CD4-positive, CD25-positive, alpha-beta regulatory T cell (primary cell): ENCODE measurements at regions not wholly inside any gene's neighbourhood (a gene's known extent, or its start where the extent isn't known, plus 50 kb on each side); places are given as distances from the start of the nearest gene placed in this dataset.
A peak's percentile ranks its signal among the peaks of the same experiment; 100 is the strongest.

Experiments
- ATAC-seq, 2 donors: fragments of 150-1000 bp; cut with Tn5 transposase; one replicate each; pipeline ENCODE4 v1.10.0; 2021; ENCODE audit warnings: low read depth in 2 of 2, moderate number of reproducible peaks in 2 of 2, moderate library complexity in 1 of 2
- DNase-seq, 3 donors: peaks; one replicate each; pipeline versions ENCODE4 v3.0.0 to v3.0.0-alpha.2; 2012 to 2022; ENCODE audit warnings: mixed read lengths in 1 of 3
- H3K27ac ChIP-seq: one replicate; pipeline ENCODE4 v1.7.0; 2013; ENCODE audit warnings: mild to moderate bottlenecking, low read length; ENCODE audit not compliant: insufficient read depth, poor library complexity, severe bottlenecking
- H3K27me3 ChIP-seq: one replicate; pipeline ENCODE4 v1.7.0; 2013; ENCODE audit warnings: low read length; ENCODE audit not compliant: control insufficient read depth, insufficient read depth
- H3K36me3 ChIP-seq: one replicate; pipeline ENCODE4 v1.7.0; 2013; ENCODE audit warnings: mild to moderate bottlenecking, low read length, moderate library complexity; ENCODE audit not compliant: control insufficient read depth, insufficient read depth
- H3K4me1 ChIP-seq: 2 replicates; pipeline ENCODE4 v1.7.0; 2013; ENCODE audit warnings: mild to moderate bottlenecking, low read length; ENCODE audit not compliant: insufficient read depth, control insufficient read depth, poor library complexity, severe bottlenecking
- H3K4me3 ChIP-seq: one replicate; pipeline ENCODE4 v1.7.0; 2013; ENCODE audit warnings: low read depth, mild to moderate bottlenecking, low read length, moderate library complexity
- H3K9me3 ChIP-seq, 2 experiments: 1 replicate in 1 of 2; 2 replicates in 1 of 2; pipeline ENCODE4 v1.7.0; 2013; ENCODE audit warnings: low read length in 2 of 2, mild to moderate bottlenecking in 1 of 2, moderate library complexity in 1 of 2; ENCODE audit not compliant: control insufficient read depth in 2 of 2
- H3K27ac Mint-ChIP-seq, 3 donors: one replicate each; pipeline ENCODE4 v1.8.0; 2020 to 2022; ENCODE audit warnings: mild to moderate bottlenecking in 3 of 3, mixed read lengths in 3 of 3, moderate library complexity in 2 of 3
- H3K27me3 Mint-ChIP-seq: one replicate; pipeline ENCODE4 v1.8.0; 2022; ENCODE audit warnings: mild to moderate bottlenecking, mixed read lengths
- H3K36me3 Mint-ChIP-seq: one replicate; pipeline ENCODE4 v1.8.0; 2020; ENCODE audit warnings: mixed read lengths
- H3K4me1 Mint-ChIP-seq, 4 donors: one replicate each; pipeline ENCODE4 v1.8.0; 2020 to 2022; ENCODE audit warnings: mixed read lengths in 4 of 4, mild to moderate bottlenecking in 1 of 4
- H3K4me3 Mint-ChIP-seq, 4 donors: one replicate each; pipeline ENCODE4 v1.8.0; 2020 to 2022; ENCODE audit warnings: mild to moderate bottlenecking in 4 of 4, mixed read lengths in 4 of 4, moderate library complexity in 3 of 4
- H3K9me3 Mint-ChIP-seq, 7 donors: one replicate each; pipeline ENCODE4 v1.8.0; 2020 to 2022; ENCODE audit warnings: mixed read lengths in 7 of 7, mild to moderate bottlenecking in 3 of 7, moderate library complexity in 2 of 7

- H3K36me3 ChIP-seq = no peaks in the 10 kb centered on the region
- ATAC-seq (no peak), DNase-seq (no peak)
- no peak overlapping the region for H3K27ac Mint-ChIP-seq
- no peak overlapping the region for H3K4me3 Mint-ChIP-seq
- H3K4me1 Mint-ChIP-seq = no peaks in the 10 kb centered on the region
- no peaks in the 10 kb centered on the region for H3K4me1 ChIP-seq
- H3K9me3 ChIP-seq = peaks cover 0 to 5% of the 10 kb centered on the region in 2 experiments
- H3K4me3 ChIP-seq = no peak overlapping the region
- no peaks in the 10 kb centered on the region for H3K36me3 Mint-ChIP-seq
- H3K9me3 Mint-ChIP-seq = peaks cover 0 to 29% (median 8%) of the 10 kb centered on the region in 7 donors
- no peak overlapping the region for H3K27ac ChIP-seq
- no peaks in the 10 kb centered on the region for H3K27me3 Mint-ChIP-seq
- no peaks in the 10 kb centered on the region for H3K27me3 ChIP-seq
Observed at GRCh38 chr13:62209529-62209928, 793.9 kb upstream of the PCDH20 start.

GRCh38 chr13:62207388-62207787 is 791.7 kb upstream of the PCDH20 start:
- Histone ChIP-seq H3K27me3 (no peaks in the 10 kb centered on the region), H3K9me3 (peaks cover 0 to 5% of the 10 kb centered on the region in 2 experiments), H3K27ac (no peak overlapping the region), H3K4me3 (no peak overlapping the region), H3K36me3 (no peaks in the 10 kb centered on the region), H3K4me1 (no peaks in the 10 kb centered on the region)
- Mint-ChIP-seq H3K4me1 (no peaks in the 10 kb centered on the region), H3K9me3 (peaks cover 0 to 24% (median 4%) of the 10 kb centered on the region in 7 donors), H3K4me3 (no peak overlapping the region), H3K27me3 (no peaks in the 10 kb centered on the region), H3K36me3 (no peaks in the 10 kb centered on the region), H3K27ac (no peak overlapping the region)
- ATAC-seq (no peak), DNase-seq (no peak)

DNA sequence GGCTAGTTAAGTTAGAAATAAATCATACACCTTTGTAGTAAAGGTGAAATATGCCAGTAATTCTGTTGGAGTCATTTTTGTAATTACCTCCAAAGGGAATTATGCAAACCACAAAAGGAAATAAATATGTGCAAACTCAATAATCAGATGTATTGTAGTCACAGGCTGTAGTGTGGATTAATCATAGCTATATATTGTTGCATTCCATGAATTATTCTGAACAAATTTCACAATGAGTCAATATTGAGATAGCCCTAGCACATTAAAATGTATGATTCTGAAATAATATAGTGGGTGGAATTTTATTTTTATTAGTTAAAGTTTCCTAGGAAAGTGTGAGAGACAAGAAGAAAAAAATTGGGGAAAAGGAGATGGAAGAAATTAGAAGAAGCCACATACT is 790.5 kb upstream of the PCDH20 start:
- Mint-ChIP-seq H3K4me3 (no peak overlapping the region), H3K4me1 (no peaks in the 10 kb centered on the region), H3K27me3 (no peaks in the 10 kb centered on the region), H3K36me3 (no peaks in the 10 kb centered on the region), H3K9me3 (peaks cover 0 to 30% (median 4%) of the 10 kb centered on the region in 7 donors), H3K27ac (no peak overlapping the region)
- no peak overlapping the region for H3K4me3 ChIP-seq
- no peaks in the 10 kb centered on the region for H3K4me1 ChIP-seq
- no peak overlapping the region for H3K27ac ChIP-seq
- DNase-seq = no peak
- ATAC-seq = no peak
- no peaks in the 10 kb centered on the region for H3K36me3 ChIP-seq
- H3K27me3 ChIP-seq = no peaks in the 10 kb centered on the region
- peaks cover 0 to 5% of the 10 kb centered on the region in 2 experiments for H3K9me3 ChIP-seq

DNA sequence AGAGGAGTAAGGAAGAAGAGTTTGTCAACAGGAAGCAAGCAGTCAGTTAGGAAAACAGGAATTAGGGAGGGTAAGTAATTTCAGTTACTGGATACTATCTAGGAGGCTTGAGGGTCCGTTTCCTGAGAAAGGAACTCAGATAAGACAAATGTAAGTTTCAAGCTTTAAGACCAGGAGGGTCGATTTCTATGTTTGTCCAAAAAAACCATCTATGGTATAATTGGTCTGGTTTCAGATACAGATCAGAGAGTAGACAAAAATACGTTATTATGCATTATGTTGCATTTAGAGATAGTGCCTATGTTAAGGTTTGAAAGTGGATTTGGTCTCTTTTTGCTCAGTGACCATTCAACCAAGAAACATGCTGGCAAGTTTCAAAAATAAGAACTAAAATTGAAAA is 789.6 kb upstream of the PCDH20 start:
- DNase-seq (no peak), ATAC-seq (no peak)
- H3K36me3 Mint-ChIP-seq = no peaks in the 10 kb centered on the region
- Histone ChIP-seq H3K4me1 (no peaks in the 10 kb centered on the region), H3K27ac (no peak overlapping the region), H3K36me3 (no peaks in the 10 kb centered on the region), H3K9me3 (peaks cover 0 to 5% of the 10 kb centered on the region in 2 experiments), H3K4me3 (no peak overlapping the region), H3K27me3 (no peaks in the 10 kb centered on the region)
- no peaks in the 10 kb centered on the region for H3K4me1 Mint-ChIP-seq
- no peaks in the 10 kb centered on the region for H3K27me3 Mint-ChIP-seq
- peaks cover 0 to 32% (median 7%) of the 10 kb centered on the region in 7 donors for H3K9me3 Mint-ChIP-seq
- no peak overlapping the region for H3K27ac Mint-ChIP-seq
- no peak overlapping the region for H3K4me3 Mint-ChIP-seq

DNA sequence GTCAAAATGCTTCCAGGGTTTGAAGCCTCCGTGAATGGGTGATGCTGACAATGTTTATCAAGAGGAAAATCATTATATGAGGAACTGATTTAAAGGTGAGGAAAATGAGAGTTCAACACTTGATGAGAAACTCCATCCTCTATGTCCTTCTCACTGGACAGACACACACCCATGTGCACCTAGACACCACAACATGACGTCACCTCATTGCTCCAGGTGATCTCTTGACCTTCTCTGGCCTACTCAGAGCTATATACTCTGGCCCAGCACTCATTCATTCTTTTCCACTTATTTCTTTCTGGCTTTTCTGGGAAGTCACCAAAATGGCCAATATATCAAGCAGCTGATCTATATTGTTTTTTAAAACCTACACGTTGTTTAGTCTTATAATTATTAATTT is 778.7 kb upstream of the PCDH20 start:
- H3K4me1 ChIP-seq = no peaks in the 10 kb centered on the region
- Mint-ChIP-seq H3K9me3 (peaks cover 0 to 21% (median 6%) of the 10 kb centered on the region in 7 donors), H3K27ac (no peak overlapping the region), H3K36me3 (no peaks in the 10 kb centered on the region), H3K4me3 (no peak overlapping the region), H3K27me3 (no peaks in the 10 kb centered on the region), H3K4me1 (no peaks in the 10 kb centered on the region)
- no peaks in the 10 kb centered on the region for H3K27me3 ChIP-seq
- ATAC-seq (no peak), DNase-seq (no peak)
- H3K9me3 ChIP-seq = peaks cover 0 to 9% of the 10 kb centered on the region in 2 experiments
- H3K27ac ChIP-seq = no peak overlapping the region
- no peaks in the 10 kb centered on the region for H3K36me3 ChIP-seq
- H3K4me3 ChIP-seq = no peak overlapping the region

- Histone ChIP-seq H3K36me3 (no peaks in the 10 kb centered on the region), H3K27ac (no peak overlapping the region), H3K4me1 (no peaks in the 10 kb centered on the region), H3K9me3 (peaks cover 0 to 9% of the 10 kb centered on the region in 2 experiments), H3K27me3 (no peaks in the 10 kb centered on the region), H3K4me3 (no peak overlapping the region)
- no peak for ATAC-seq
- Mint-ChIP-seq H3K4me1 (no peaks in the 10 kb centered on the region), H3K36me3 (no peaks in the 10 kb centered on the region), H3K4me3 (no peak overlapping the region), H3K9me3 (peaks cover 0 to 22% (median 6%) of the 10 kb centered on the region in 7 donors), H3K27me3 (no peaks in the 10 kb centered on the region), H3K27ac (no peak overlapping the region)
- DNase-seq = no peak
Observed at GRCh38 chr13:62193919-62194318, 778.3 kb upstream of the PCDH20 start.

GRCh38 chr13:62185631-62186255 is 770.1 kb upstream of the PCDH20 start:
- Mint-ChIP-seq H3K9me3 (peaks cover 5 to 14% (median 8%) of the 10 kb centered on the region in 7 donors), H3K27ac (no peak overlapping the region), H3K4me3 (no peak overlapping the region), H3K4me1 (no peaks in the 10 kb centered on the region), H3K27me3 (no peaks in the 10 kb centered on the region), H3K36me3 (no peaks in the 10 kb centered on the region)
- Histone ChIP-seq H3K9me3 (no peaks in the 10 kb centered on the region), H3K4me1 (no peaks in the 10 kb centered on the region), H3K36me3 (no peaks in the 10 kb centered on the region), H3K27ac (no peak overlapping the region), H3K27me3 (no peaks in the 10 kb centered on the region), H3K4me3 (no peak overlapping the region)
- ATAC-seq (no peak), DNase-seq (no peak)

- Histone ChIP-seq H3K4me3 (no peak overlapping the region), H3K36me3 (no peaks in the 10 kb centered on the region), H3K27me3 (no peaks in the 10 kb centered on the region), H3K9me3 (peaks cover 0 to 2% of the 10 kb centered on the region in 2 experiments), H3K27ac (no peak overlapping the region), H3K4me1 (no peaks in the 10 kb centered on the region)
- DNase-seq (no peak), ATAC-seq (no peak)
- Mint-ChIP-seq H3K4me1 (no peaks in the 10 kb centered on the region), H3K27ac (no peak overlapping the region), H3K36me3 (no peaks in the 10 kb centered on the region), H3K9me3 (peaks cover 1 to 18% (median 8%) of the 10 kb centered on the region in 7 donors), H3K4me3 (peak overlapping the region in 1 of 4 donors; percentile 32), H3K27me3 (no peaks in the 10 kb centered on the region)
Observed at GRCh38 chr13:62176051-62176450, 760.4 kb upstream of the PCDH20 start.
